ENCODE measurements at regions not wholly inside any gene's neighbourhood (a gene's known extent, or its start where the extent isn't known, plus 50 kb on each side); places are given as distances from the start of the nearest gene placed in this dataset.

DNA sequence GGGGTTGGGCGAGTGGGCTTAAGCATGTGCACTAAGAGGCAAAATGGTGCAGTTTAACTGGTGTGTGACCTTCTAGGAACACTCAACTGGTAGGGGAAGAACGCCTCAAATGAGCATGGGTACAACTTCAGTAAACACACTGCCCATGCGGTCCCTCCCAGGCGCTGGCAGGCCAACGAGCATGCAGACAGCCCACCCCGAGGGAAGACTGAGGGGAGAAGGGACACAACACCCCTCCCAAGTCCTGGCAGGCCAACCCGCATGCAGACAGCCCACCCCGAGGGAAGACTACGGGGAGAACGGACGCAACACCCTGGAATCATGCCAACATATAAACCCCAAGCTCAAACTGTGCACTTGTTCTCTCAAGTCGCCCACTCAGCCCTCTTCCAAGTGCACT is 456.0 kb downstream of the FBXO15 start:
- no peak for DNase-seq
- Histone ChIP-seq H3K4me3 (no peak overlapping the region), H3K9me3 (replicated peaks) (no peaks in the 10 kb centered on the region), H3K36me3 (no peaks in the 10 kb centered on the region), H3K27ac (replicated peaks) (peak overlapping the region; percentile 66), H3K27me3 (ENCODE audit: low read depth) (peaks cover 27% of the 10 kb centered on the region), H3K4me1 (peaks cover 8% of the 10 kb centered on the region)
- TF ChIP-seq, protein P1, sequence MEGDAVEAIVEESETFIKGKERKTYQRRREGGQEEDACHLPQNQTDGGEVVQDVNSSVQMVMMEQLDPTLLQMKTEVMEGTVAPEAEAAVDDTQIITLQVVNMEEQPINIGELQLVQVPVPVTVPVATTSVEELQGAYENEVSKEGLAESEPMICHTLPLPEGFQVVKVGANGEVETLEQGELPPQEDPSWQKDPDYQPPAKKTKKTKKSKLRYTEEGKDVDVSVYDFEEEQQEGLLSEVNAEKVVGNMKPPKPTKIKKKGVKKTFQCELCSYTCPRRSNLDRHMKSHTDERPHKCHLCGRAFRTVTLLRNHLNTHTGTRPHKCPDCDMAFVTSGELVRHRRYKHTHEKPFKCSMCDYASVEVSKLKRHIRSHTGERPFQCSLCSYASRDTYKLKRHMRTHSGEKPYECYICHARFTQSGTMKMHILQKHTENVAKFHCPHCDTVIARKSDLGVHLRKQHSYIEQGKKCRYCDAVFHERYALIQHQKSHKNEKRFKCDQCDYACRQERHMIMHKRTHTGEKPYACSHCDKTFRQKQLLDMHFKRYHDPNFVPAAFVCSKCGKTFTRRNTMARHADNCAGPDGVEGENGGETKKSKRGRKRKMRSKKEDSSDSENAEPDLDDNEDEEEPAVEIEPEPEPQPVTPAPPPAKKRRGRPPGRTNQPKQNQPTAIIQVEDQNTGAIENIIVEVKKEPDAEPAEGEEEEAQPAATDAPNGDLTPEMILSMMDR (IDR thresholded peaks at IDR 0.05; ENCODE audit: borderline replicate concordance): no peak
- intact Hi-C loops (cut with micrococcal nuclease): no loop called here

DNA sequence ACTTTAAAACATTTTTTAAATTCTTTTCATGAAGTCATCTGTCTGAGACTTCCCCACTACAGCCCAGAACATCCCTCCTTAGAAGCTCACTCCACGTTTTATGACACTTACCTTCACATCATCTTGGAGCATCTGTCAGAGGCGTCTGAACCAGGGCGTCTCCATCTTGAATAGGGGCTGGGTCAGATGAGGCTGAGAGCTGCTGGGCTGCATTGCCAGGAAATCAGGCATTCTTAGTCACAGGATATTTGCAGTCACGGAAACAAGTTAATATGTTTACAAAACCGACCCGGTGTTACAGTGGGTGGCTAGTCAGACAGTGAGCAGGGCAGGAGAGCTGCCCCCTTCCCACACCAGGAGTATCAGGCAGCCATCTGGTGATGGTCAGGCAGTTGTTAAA is 456.5 kb downstream of the FBXO15 start:
- DNase-seq: no peak
- Histone ChIP-seq H3K36me3 (no peaks in the 10 kb centered on the region), H3K4me1 (peaks cover 8% of the 10 kb centered on the region), H3K27ac (replicated peaks) (peak overlapping the region; percentile 66), H3K9me3 (replicated peaks) (no peaks in the 10 kb centered on the region), H3K27me3 (ENCODE audit: low read depth) (peaks cover 27% of the 10 kb centered on the region), H3K4me3 (peak overlapping the region; percentile 31)
- TF ChIP-seq, protein P1 (IDR thresholded peaks at IDR 0.05; ENCODE audit: borderline replicate concordance): no peak
- intact Hi-C loops (cut with micrococcal nuclease): no loop called here

DNA sequence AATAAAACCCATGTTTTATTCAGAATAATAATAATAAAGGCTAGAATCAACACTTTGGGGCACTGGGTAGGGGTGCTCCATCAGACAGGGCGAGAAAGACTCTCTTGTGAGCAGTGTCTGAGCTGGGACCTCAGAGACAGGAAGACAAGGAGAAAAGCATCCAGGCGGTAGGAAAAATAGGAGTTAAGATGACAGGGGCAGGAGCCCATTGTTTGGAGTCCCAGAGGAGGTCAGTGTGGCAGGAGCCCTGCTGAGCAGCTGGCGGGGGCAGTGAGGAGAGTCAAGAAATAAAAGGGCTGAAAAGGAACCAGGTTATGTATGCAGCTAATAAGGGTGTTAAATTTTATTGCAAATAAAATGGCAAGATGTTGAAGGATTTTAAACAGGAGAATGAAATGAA is 457.4 kb downstream of the FBXO15 start:
- Histone ChIP-seq H3K9me3 (replicated peaks) (no peaks in the 10 kb centered on the region), H3K36me3 (no peaks in the 10 kb centered on the region), H3K4me1 (peaks cover 8% of the 10 kb centered on the region), H3K27me3 (ENCODE audit: low read depth) (peaks cover 27% of the 10 kb centered on the region), H3K27ac (replicated peaks) (peak overlapping the region; percentile 66), H3K4me3 (peak overlapping the region; percentile 31)
- intact Hi-C loops (cut with micrococcal nuclease): no loop called here
- no peak for DNase-seq
- TF ChIP-seq, protein P1 (IDR thresholded peaks at IDR 0.05; ENCODE audit: borderline replicate concordance): no peak

DNA sequence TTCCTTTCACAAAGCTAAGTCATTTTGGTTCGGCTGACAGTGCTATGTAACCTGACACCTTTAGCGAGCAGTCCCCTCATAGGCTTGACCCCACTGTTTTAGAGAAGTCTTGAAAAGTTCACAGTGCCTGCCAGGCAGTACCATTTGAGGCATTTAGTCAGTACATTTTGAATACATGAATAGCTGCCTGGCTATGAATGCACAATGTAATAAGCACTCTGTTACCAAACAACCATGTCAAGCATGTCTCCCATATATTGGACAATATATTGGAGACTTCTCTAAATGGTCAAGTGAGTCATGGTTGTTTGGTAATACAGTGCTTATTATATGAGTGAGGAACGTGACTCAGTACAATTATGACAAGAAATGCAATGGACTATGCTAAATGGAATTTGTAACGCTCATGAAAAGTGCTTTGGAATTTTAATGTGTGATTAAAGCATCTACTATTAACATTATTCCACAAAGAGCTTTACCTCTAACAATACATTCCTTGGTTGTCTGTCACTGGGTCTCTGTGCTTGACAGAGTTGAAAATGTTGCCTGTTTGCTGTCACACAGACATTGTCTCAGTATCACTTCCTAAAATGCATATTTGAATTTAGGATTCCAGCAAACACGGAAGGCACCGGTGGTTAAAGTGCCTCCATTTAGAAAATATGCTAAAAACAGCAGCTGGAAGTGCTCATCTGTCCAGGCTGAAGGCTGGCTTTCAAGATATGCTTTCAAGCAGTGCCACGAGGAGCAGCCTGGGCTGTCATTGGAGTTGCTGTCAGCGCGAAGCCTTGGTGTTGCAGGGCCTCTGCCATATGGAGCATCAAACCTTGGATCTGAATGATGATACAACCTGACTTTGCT is 458.6 kb downstream of the FBXO15 start:
- intact Hi-C loops (cut with micrococcal nuclease): no loop called here
- Histone ChIP-seq H3K27ac (replicated peaks) (no peak overlapping the region), H3K36me3 (no peaks in the 10 kb centered on the region), H3K4me3 (no peak overlapping the region), H3K27me3 (ENCODE audit: low read depth) (peaks cover 27% of the 10 kb centered on the region), H3K9me3 (replicated peaks) (no peaks in the 10 kb centered on the region), H3K4me1 (peaks cover 8% of the 10 kb centered on the region)
- TF ChIP-seq, protein P1 (IDR thresholded peaks at IDR 0.05; ENCODE audit: borderline replicate concordance): no peak
- no peak for DNase-seq

DNA sequence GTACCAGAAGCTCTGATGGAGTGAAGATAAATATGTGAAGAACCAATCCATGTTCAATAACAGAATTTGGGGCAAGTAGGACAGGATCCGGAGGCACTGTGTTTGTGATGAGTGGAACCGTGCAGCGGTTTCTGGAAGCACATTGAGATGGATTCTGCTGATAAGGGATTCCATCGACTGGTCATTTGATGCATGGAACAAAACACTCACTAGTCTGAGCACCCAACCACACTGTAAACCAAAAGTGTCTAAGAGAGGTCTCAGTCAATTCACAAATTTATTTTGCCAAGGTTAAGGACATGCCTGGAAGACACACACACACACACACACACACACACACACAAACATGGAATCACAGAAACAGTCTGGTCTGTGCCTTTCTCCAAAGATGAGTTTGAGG is 459.5 kb downstream of the FBXO15 start:
- Histone ChIP-seq H3K27ac (replicated peaks) (no peak overlapping the region), H3K27me3 (ENCODE audit: low read depth) (peaks cover 27% of the 10 kb centered on the region), H3K4me3 (no peak overlapping the region), H3K9me3 (replicated peaks) (no peaks in the 10 kb centered on the region), H3K36me3 (no peaks in the 10 kb centered on the region), H3K4me1 (peaks cover 8% of the 10 kb centered on the region)
- no peak for DNase-seq
- TF ChIP-seq, protein P1 (IDR thresholded peaks at IDR 0.05; ENCODE audit: borderline replicate concordance): no peak
- intact Hi-C loops (cut with micrococcal nuclease): no loop called here

Data from left ventricle myocardium inferior (tissue), 1 donor.